DND-41 (cell line): ENCODE measurements at regions not wholly inside any gene's neighbourhood (a gene's known extent, or its start where the extent isn't known, plus 50 kb on each side); places are given as distances from the start of the nearest gene placed in this dataset.

Source experiments
- ATAC-seq: fragments of 200-7000 bp; cut with Tn5 transposase; 3 replicates; pipeline ENCODE4 v1.9.1; 2021; ENCODE audit warnings: low read depth; ENCODE audit not compliant: insufficient read depth
- DNase-seq: peaks from one replicate; pipeline ENCODE4 v3.0.0-alpha.2; 2020
- H2AFZ ChIP-seq: 2 replicates; pipeline ENCODE4 v1.6.0; 2012; ENCODE audit warnings: low read depth, low read length
- H3K27ac ChIP-seq: 2 replicates; pipeline ENCODE4 v1.5.1; 2012; ENCODE audit warnings: low read length, inconsistent platforms
- H3K27me3 ChIP-seq: fragments of 200-600 bp; sonication (generic); 2 replicates; pipeline ENCODE4 v1.6.0; 2012; ENCODE audit warnings: low read length, mild to moderate bottlenecking, inconsistent platforms; ENCODE audit not compliant: insufficient read depth, poor library complexity
- H3K36me3 ChIP-seq: 2 replicates; pipeline ENCODE4 v1.5.1; 2012; ENCODE audit warnings: low read length, inconsistent platforms; ENCODE audit not compliant: insufficient read depth
- H3K4me1 ChIP-seq: 2 replicates; pipeline ENCODE4 v1.5.1; 2012; ENCODE audit warnings: mild to moderate bottlenecking, low read length; ENCODE audit not compliant: insufficient read depth
- H3K4me2 ChIP-seq: 2 replicates; pipeline ENCODE4 v1.6.0; 2012; ENCODE audit warnings: mild to moderate bottlenecking, moderate library complexity, low read length, inconsistent platforms; ENCODE audit not compliant: insufficient read depth
- H3K4me3 ChIP-seq, 2 experiments: fragments of 200-600 bp in 1 of 2; shearing (Covaris generic) in 1 of 2; 2 replicates each; pipeline ENCODE4 v1.5.1; 2012 to 2016; ENCODE audit warnings: inconsistent platforms in 2 of 2, low read length in 2 of 2, mild to moderate bottlenecking in 2 of 2, low read depth in 1 of 2, moderate library complexity in 1 of 2
- H3K79me2 ChIP-seq: 2 replicates; pipeline ENCODE4 v1.6.0; 2012; ENCODE audit warnings: low read length, inconsistent platforms; ENCODE audit not compliant: insufficient read depth
- H3K9ac ChIP-seq: 2 replicates; pipeline ENCODE4 v1.6.0; 2012; ENCODE audit warnings: low read depth, mild to moderate bottlenecking, inconsistent platforms, low read length, moderate library complexity
- H3K9me3 ChIP-seq: 2 replicates; pipeline ENCODE4 v1.5.1; 2012; ENCODE audit warnings: low read length, moderate library complexity, mild to moderate bottlenecking, inconsistent platforms; ENCODE audit not compliant: insufficient read depth, severe bottlenecking
- H4K20me1 ChIP-seq: 2 replicates; pipeline ENCODE4 v1.6.0; 2012; ENCODE audit warnings: low read length; ENCODE audit not compliant: insufficient read depth
- CTCF ChIP-seq: IDR thresholded peaks from 2 replicates; pipeline ENCODE4 v1.5.1; 2012; ENCODE audit warnings: borderline replicate concordance, low read length, moderate library complexity, mild to moderate bottlenecking; ENCODE audit not compliant: poor library complexity, severe bottlenecking; ENCODE audit errors: extremely low read depth
- EZH2 ChIP-seq: IDR thresholded peaks from 3 replicates; pipeline ENCODE4 v1.6.1; 2012; ENCODE audit warnings: borderline replicate concordance, low read depth, mild to moderate bottlenecking, moderate library complexity, low read length, inconsistent platforms; ENCODE audit not compliant: severe bottlenecking

- no peaks in the 10 kb centered on the region for H3K4me1 ChIP-seq
- ATAC-seq = no peak
- H2AFZ ChIP-seq = no peak overlapping the region
- no peaks in the 10 kb centered on the region for H3K27me3 ChIP-seq
- H4K20me1 ChIP-seq = no peaks in the 10 kb centered on the region
- no peak overlapping the region for H3K27ac ChIP-seq
- H3K4me2 ChIP-seq = no peak overlapping the region
- H3K36me3 ChIP-seq = no peaks in the 10 kb centered on the region
- no peak overlapping the region for H3K4me3 ChIP-seq
- no peaks in the 10 kb centered on the region for H3K79me2 ChIP-seq
- H3K9ac ChIP-seq = no peak overlapping the region
- H3K9me3 ChIP-seq = no peaks in the 10 kb centered on the region
- DNase-seq = no peak
- TF ChIP-seq EZH2 (no peak), CTCF (no peak)
Observed at GRCh38 chr2:146844226-146844990, 1000.4 kb upstream of the ACVR2A start.

- ATAC-seq = no peak
- no peak for DNase-seq
- no peak for TF ChIP-seq EZH2
- TF ChIP-seq CTCF = no peak
Observed at GRCh38 chr2:146837857-146838256, 1007.0 kb upstream of the ACVR2A start.

GRCh38 chr2:146826388-146826787 is 1018.4 kb upstream of the ACVR2A start:
- no peak overlapping the region for H3K27ac ChIP-seq

More at GRCh38 chr2:146837857-146838256, 1007.0 kb upstream of the ACVR2A start:
- no peak overlapping the region for H3K4me2 ChIP-seq
- H3K36me3 ChIP-seq = no peaks in the 10 kb centered on the region
- no peak overlapping the region for H2AFZ ChIP-seq
- no peak overlapping the region for H3K27ac ChIP-seq
- no peaks in the 10 kb centered on the region for H3K27me3 ChIP-seq
- no peak overlapping the region for H3K9ac ChIP-seq
- no peaks in the 10 kb centered on the region for H3K9me3 ChIP-seq
- H3K79me2 ChIP-seq = no peaks in the 10 kb centered on the region
- H4K20me1 ChIP-seq = no peaks in the 10 kb centered on the region
- H3K4me3 ChIP-seq = no peak overlapping the region
- H3K4me1 ChIP-seq = no peaks in the 10 kb centered on the region

More at GRCh38 chr2:146826388-146826787, 1018.4 kb upstream of the ACVR2A start:
- no peak overlapping the region for H2AFZ ChIP-seq
- no peak overlapping the region for H3K9ac ChIP-seq
- no peak overlapping the region for H3K4me3 ChIP-seq
- no peak overlapping the region for H3K4me2 ChIP-seq
- no peaks in the 10 kb centered on the region for H3K9me3 ChIP-seq
- no peaks in the 10 kb centered on the region for H3K79me2 ChIP-seq
- ATAC-seq (no peak), DNase-seq (no peak)
- no peaks in the 10 kb centered on the region for H3K4me1 ChIP-seq
- H3K27me3 ChIP-seq = no peaks in the 10 kb centered on the region
- no peaks in the 10 kb centered on the region for H3K36me3 ChIP-seq
- no peaks in the 10 kb centered on the region for H4K20me1 ChIP-seq
- TF ChIP-seq CTCF (no peak), EZH2 (no peak)
